ENCODE measurements at regions not wholly inside any gene's neighbourhood (a gene's known extent, or its start where the extent isn't known, plus 50 kb on each side); places are given as distances from the start of the nearest gene placed in this dataset.

DNA sequence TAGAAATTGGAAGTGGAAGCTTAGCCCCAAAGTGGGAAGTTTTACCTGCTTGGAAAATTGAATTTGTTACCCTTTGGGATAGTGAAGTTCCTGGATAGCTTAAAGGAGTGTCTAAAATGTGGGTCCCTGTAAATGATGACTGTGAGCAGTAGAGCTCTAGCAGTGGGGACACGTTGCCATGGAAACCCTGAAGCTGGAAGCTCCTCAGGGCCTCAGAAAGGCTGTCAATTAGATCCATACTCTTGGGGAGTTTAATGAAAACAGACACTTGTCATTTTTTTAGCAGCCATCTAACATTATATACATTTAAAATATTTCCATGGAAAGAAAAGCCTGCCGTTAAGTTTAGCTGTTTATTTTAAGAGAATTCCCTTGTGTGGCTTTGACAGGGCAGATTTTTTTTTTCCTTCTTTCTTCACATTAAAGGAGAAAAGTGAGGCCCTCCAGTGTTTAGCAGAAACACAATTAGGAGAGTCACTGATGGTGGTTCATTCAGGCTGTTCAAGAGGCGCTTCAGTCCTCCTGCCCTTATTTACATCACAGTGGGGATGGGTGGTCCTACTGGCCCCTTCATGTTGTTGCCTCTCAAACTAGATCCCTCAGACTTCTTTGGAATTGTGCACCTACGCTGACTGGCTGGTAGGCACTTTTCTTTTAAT lies 518.4 kb downstream of the CCSER2 start:
- POLR2A ChIA-PET (ENCODE audit: unreplicated experiment), result no interaction called here
- no peak overlapping the region for H3K56ac ChIP-seq (ENCODE audit: extremely low read depth, insufficient read depth, low read length)
- no peak overlapping the region for H2AK9ac ChIP-seq (replicated peaks; ENCODE audit: low read depth, low read length, poor library complexity)
- H3K79me1 ChIP-seq (ENCODE audit: low read depth in 1 of 2, low read length in 2 of 2), result no peaks in the 10 kb centered on the region
- H3K4me2 ChIP-seq (ENCODE audit: low read depth, low read length), result no peak overlapping the region
- no peak overlapping the region for H2BK15ac ChIP-seq (ENCODE audit: low read depth, low read length)
- no peak overlapping the region for H4K91ac ChIP-seq (ENCODE audit: insufficient read depth, low read depth, low read length)
- no peaks in the 10 kb centered on the region for H3K27me3 ChIP-seq (ENCODE audit: control insufficient read depth, insufficient read depth, low read length)
- no peak overlapping the region for H3K4ac ChIP-seq (ENCODE audit: low read depth, low read length)
- CTCF ChIA-PET, result no interaction called here
- no TSS peak for BruUV-seq (replicated peaks)
- no peak overlapping the region for H3K18ac ChIP-seq (ENCODE audit: low read depth, low read length)
- H2AFZ ChIP-seq (replicated peaks; ENCODE audit: low read length, poor library complexity), result no peak overlapping the region
- no peak overlapping the region for H3K14ac ChIP-seq (replicated peaks; ENCODE audit: low read depth, low read length)
- H4K8ac ChIP-seq (ENCODE audit: low read depth in 2 of 2, low read length in 2 of 2), result no peak overlapping the region
- no peak overlapping the region for H3K4me3 ChIP-seq (ENCODE audit: insufficient read depth, low read depth, low read length)
- intact Hi-C loops (cut with micrococcal nuclease) (no loop called here), in situ Hi-C loops (cut with MboI; ENCODE audit: low sequenced_read_pairs) (no loop called here), dilution Hi-C loops (cut with HindIII; ENCODE audit: low sequenced_read_pairs, unreplicated experiment) (no loop called here)
- ATAC-seq (ENCODE audit: low read depth) (no peak), DNase-seq (no peak)
- peaks cover 2% of the 10 kb centered on the region; the same call in 1 of the 2 replicates for H3K9me3 ChIP-seq (ENCODE audit: control insufficient read depth, insufficient read depth, low read length)
- H2BK5ac ChIP-seq (ENCODE audit: low read depth, low read length, poor library complexity, severe bottlenecking), result no peak overlapping the region
- no peak overlapping the region for H4K5ac ChIP-seq (ENCODE audit: low read depth, low read length)
- no peak overlapping the region for H2BK120ac ChIP-seq (ENCODE audit: low read depth, low read length)
- 0% methylated on average over 1 of the region's 4 CpGs; no CpG with 5 or more reads in 1 of the 2 experiments for WGBS, 2 experiments (ENCODE audit: extremely low coverage in 2 of 2, insufficient read length in 1 of 2)
- H2BK20ac ChIP-seq (ENCODE audit: low read depth, low read length), result no peak overlapping the region
- no peak overlapping the region for H3K27ac ChIP-seq (ENCODE audit: insufficient read depth, low read length)
- no peak overlapping the region for H3K9ac ChIP-seq (ENCODE audit: low read depth, low read length)
- H3K36me3 ChIP-seq (ENCODE audit: control insufficient read depth, insufficient read depth, low read length), result no peaks in the 10 kb centered on the region
- TF ChIP-seq MAZ (IDR thresholded peaks at IDR 0.05; ENCODE audit: borderline replicate concordance, low read depth, low read length), result no peak
- TF ChIP-seq BHLHE40 (IDR thresholded peaks at IDR 0.05; ENCODE audit: low read depth, low read length), result no peak
- TF ChIP-seq MAFK (IDR thresholded peaks at IDR 0.05; ENCODE audit: low read depth, low read length), result no peak
- no peak for TF ChIP-seq RAD21 (IDR thresholded peaks at IDR 0.05; ENCODE audit: low read length)
- H4K20me1 ChIP-seq (ENCODE audit: insufficient read depth, low read length), result no peaks in the 10 kb centered on the region
- no peak overlapping the region for H3K23ac ChIP-seq (ENCODE audit: low read depth, low read length)
- H2AK5ac ChIP-seq (ENCODE audit: low read depth, low read length), result no peak overlapping the region
- H3K4me1 ChIP-seq (ENCODE audit: control insufficient read depth, insufficient read depth, low read length), result no peaks in the 10 kb centered on the region
- no peaks in the 10 kb centered on the region for H3K9me1 ChIP-seq (ENCODE audit: insufficient read depth, low read length)
